ENCODE measurements at regions not wholly inside any gene's neighbourhood (a gene's known extent, or its start where the extent isn't known, plus 50 kb on each side); places are given as distances from the start of the nearest gene placed in this dataset.

DNA sequence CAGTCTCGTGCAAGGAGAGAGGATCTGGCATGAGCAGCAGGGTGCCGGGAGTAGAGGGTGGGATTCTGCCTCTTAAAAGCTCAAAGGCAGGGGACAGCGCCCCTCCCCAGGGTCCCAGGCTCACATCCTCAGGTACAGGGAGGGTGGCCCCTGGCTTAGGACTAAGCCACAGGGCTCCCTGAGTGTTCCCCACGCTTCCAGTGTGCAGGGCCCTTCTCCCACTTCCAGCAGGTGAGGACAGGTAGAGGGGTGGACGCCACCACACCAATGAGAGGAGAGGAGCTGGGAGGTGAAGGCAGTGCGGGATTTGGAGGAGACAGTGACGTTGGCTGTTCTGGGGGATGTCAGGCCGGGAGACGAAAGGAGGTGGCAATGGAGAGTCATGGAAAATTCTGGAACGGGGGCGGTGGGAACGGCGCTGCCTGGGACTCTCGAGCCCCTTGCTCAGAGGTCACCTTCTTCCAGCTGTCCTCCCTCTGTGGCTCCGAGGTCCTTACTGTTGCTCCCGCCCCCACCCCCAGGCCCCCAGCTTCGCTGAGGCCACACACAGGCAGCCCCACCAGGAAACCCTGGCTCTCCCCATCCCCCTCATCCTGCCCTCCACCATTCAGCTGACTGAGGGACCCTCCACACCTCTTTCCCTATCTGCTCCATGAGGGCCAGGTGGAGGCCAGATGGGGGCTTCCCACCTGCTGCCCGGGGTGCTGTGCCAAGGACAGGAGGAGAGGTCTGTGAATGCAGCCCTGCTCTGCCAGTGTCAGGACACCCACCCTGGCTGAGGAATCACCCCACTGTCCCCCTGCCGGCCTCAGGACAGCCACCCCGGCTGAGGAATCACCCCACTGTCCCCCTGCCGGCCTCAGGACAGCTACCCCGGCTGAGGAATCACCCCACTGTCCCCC is 57.7 kb upstream of the ACSF3 start:
- DNase-seq (ENCODE audit: low read depth) = no peak
- no peak overlapping the region for H3K4me3 ChIP-seq (ENCODE audit: low read depth, low read length)
- TF ChIP-seq, protein P1, sequence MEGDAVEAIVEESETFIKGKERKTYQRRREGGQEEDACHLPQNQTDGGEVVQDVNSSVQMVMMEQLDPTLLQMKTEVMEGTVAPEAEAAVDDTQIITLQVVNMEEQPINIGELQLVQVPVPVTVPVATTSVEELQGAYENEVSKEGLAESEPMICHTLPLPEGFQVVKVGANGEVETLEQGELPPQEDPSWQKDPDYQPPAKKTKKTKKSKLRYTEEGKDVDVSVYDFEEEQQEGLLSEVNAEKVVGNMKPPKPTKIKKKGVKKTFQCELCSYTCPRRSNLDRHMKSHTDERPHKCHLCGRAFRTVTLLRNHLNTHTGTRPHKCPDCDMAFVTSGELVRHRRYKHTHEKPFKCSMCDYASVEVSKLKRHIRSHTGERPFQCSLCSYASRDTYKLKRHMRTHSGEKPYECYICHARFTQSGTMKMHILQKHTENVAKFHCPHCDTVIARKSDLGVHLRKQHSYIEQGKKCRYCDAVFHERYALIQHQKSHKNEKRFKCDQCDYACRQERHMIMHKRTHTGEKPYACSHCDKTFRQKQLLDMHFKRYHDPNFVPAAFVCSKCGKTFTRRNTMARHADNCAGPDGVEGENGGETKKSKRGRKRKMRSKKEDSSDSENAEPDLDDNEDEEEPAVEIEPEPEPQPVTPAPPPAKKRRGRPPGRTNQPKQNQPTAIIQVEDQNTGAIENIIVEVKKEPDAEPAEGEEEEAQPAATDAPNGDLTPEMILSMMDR (IDR thresholded peaks at IDR 0.05; ENCODE audit: insufficient read depth, low read depth, low read length, missing control alignments) = no peak

DNA sequence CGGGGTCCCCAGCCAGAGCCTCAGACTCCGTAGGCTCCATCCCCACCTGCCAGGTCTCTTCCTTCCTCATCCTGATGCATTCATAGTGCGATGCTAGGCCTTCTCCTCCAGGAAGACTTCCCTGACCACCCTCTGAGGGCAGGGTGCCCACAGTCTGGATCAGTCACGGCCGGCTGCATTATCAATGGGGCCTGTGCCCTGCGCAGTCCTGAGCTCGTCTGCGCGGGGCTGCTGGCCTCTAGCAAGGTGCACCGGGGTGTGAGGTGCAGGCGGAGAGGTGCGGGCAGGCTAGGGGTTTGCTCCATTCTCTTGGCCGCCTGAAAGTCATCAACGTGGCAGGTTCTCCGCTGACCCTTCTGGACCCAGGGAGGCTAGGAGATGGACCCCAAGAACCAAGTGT is 56.9 kb upstream of the ACSF3 start:
- TF ChIP-seq, protein P1 (IDR thresholded peaks at IDR 0.05; ENCODE audit: insufficient read depth, low read depth, low read length, missing control alignments) = no peak
- H3K4me3 ChIP-seq (ENCODE audit: low read depth, low read length) = no peak overlapping the region
- DNase-seq (ENCODE audit: low read depth) = no peak

DNA sequence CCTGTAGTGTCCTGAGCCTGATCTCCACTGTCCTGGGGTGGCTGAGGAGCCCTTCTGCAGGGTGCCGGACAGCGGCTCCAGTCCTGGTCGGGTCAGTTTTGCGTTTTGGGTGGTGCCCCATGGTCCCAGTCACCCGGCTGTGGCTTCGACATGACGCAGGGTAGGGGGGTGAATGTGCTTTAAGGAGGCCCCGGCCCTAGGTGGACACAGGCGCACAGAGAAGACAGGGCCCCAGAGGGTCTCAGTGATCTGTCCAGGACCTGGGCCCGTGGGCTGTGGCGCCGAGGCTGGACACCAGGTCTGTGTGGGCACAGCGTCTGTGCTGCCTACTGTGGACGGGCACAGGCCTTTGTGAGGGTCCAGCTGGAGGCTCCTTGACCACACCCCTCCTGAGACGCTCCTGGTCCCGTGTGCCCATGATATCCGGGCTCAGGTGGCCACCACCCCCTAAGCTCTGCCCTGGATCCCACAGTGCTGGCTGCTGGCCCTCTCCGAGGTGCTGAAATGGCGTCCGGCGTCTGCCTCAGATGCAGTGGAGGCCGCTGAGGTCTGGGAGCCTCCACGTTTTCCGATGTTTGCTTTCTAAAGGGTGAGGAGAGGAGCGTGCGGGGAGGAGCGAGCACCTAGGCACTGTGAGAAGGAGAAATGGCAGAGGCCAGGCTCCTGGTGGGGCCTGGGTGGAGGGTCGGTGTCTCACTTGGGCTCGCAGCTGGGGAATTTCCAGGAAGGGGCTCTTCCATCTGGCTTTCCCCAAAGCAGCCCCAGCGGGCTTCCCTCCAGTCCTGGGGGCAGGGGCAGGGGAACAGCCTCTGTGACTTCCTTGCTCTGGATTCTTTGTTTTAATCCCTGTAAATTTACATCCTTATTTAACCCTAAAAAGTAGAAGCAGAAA is 56.1 kb upstream of the ACSF3 start:
- no peak overlapping the region for H3K4me3 ChIP-seq (ENCODE audit: low read depth, low read length)
- DNase-seq (ENCODE audit: low read depth) = peak; percentile 30
- TF ChIP-seq, protein P1 (IDR thresholded peaks at IDR 0.05; ENCODE audit: insufficient read depth, low read depth, low read length, missing control alignments) = no peak

DNA sequence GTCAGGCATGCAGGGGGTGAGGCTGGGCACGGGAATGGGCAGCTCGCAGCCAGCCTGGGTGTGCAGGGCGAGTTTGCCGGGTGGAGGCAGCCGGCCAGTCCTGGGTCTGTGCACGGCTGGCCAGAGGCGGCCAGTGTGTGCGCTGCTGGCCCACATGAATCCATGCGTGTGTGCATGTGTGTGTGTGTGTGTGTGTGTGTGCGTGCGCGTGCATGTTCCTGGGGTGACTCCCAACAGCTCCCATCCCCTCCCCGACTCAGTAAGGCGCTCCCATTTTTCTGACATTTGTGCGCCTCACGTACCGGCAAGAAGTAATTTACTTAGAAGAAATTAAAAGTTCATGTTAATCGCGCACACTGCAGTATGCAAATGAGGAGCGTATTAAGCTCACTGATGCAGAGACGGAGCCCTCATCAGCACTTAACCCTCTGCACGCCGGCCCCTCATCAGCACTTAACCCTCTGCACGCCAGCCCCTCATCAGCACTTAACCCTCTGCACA is 55.4 kb upstream of the ACSF3 start:
- H3K4me3 ChIP-seq (ENCODE audit: low read depth, low read length) = no peak overlapping the region
- DNase-seq (ENCODE audit: low read depth) = no peak

DNA sequence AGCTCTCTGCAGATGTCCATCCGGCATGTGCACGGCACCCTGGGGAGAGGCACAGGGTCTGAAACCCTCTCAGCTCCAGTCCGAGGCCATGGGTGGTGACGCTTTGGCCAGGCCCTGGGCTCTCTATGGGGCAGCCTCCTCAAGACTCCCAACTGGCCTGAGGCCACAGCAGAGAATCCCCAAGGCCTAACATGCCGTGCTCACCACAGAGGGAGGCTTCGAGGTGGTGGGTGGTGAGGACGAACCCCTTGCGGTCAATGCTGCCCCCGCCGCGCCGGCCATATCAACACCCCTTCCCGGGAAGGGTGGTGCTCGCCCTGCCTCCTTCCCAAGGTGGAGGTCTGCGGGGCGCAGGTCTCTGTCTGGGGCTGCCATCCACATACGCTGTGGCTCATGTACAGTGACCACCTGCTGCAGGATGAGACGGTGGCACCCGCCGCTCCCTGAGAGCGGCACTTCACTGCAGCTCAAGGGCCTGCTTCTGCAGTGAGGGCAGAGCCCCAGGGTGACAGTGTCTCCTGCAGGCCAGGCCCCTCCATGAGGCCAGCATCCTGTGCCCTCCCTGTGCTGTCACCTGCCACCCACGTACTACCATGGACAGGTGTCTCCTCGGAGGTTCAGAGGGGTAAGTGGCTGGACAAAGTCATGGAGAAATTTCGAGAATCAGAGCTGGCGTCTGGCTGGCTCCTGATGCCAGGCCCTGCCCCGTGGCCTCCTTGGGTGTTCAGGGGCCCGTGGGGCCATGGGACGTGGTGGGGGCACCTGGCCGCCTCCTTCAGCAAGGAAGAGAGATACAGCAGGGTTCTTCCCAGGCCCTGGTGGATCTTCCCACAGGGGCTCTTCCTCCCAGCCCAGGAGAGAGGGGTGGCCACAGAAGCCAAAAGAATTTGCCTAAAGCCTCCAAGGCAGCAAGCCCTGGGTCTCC is 54.6 kb upstream of the ACSF3 start:
- TF ChIP-seq, protein P1 (IDR thresholded peaks at IDR 0.05; ENCODE audit: insufficient read depth, low read depth, low read length, missing control alignments) = no peak
- H3K4me3 ChIP-seq (ENCODE audit: low read depth, low read length) = no peak overlapping the region
- DNase-seq (ENCODE audit: low read depth) = no peak

More for the DNA sequence above, 55.4 kb upstream of the ACSF3 start:
- TF ChIP-seq, protein P1 (IDR thresholded peaks at IDR 0.05; ENCODE audit: insufficient read depth, low read depth, low read length, missing control alignments) = no peak

DNA sequence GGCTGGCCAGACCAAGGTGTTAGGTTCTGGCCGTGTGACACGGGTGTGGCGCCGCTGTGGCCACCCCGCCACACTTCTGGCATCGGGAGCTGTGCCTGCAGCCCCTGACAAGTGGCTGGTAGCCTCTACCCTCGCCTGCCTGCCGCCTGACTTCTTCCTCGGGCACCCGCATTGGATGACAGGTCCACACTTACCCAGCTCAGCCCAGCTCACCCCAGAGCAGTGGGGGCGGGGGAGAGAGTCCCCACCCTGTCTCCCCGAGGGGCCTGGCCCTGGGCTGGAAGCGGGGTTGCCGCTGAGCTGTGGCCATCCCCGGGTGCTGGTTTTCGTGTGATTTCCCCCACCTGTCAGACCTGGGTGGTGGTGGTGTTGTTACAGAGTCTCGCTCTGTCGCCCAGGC is 53.9 kb upstream of the ACSF3 start:
- DNase-seq (ENCODE audit: low read depth) = peak; percentile 56
- no peak overlapping the region for H3K4me3 ChIP-seq (ENCODE audit: low read depth, low read length)
- TF ChIP-seq, protein P1 (IDR thresholded peaks at IDR 0.05; ENCODE audit: insufficient read depth, low read depth, low read length, missing control alignments) = no peak

Measured in GM12865 (cell line).